ENCODE measurements at regions not wholly inside any gene's neighbourhood (a gene's known extent, or its start where the extent isn't known, plus 50 kb on each side); places are given as distances from the start of the nearest gene placed in this dataset.

GRCh38 chr2:214671319-214671885 lies 138.1 kb downstream of the BARD1 start:
- in situ Hi-C loops (cut with MboI; ENCODE audit: low sequenced_read_pairs) (no loop called here), dilution Hi-C loops (cut with HindIII; ENCODE audit: low sequenced_read_pairs, unreplicated experiment) (no loop called here), intact Hi-C loops (cut with micrococcal nuclease) (no loop called here)
- Histone ChIP-seq H2BK120ac (ENCODE audit: low read depth, low read length) (no peak overlapping the region), H3K27me3 (ENCODE audit: control insufficient read depth, insufficient read depth, low read length) (no peaks in the 10 kb centered on the region), H3K27ac (ENCODE audit: insufficient read depth, low read length) (no peak overlapping the region), H4K5ac (ENCODE audit: low read depth, low read length) (no peak overlapping the region), H2BK5ac (ENCODE audit: low read depth, low read length, poor library complexity, severe bottlenecking) (no peak overlapping the region), H3K4me3 (ENCODE audit: insufficient read depth, low read depth, low read length) (no peak overlapping the region), H2AFZ (replicated peaks; ENCODE audit: low read length, poor library complexity) (no peak overlapping the region), H3K36me3 (ENCODE audit: control insufficient read depth, insufficient read depth, low read length) (no peaks in the 10 kb centered on the region), H3K9me3 (ENCODE audit: control insufficient read depth, insufficient read depth, low read length) (peaks cover 2% of the 10 kb centered on the region; the same call in 1 of the 2 replicates), H3K9ac (ENCODE audit: low read depth, low read length) (no peak overlapping the region), H3K23ac (ENCODE audit: low read depth, low read length) (no peak overlapping the region), H3K14ac (replicated peaks; ENCODE audit: low read depth, low read length) (no peak overlapping the region), H2BK15ac (ENCODE audit: low read depth, low read length) (no peak overlapping the region), H4K91ac (ENCODE audit: insufficient read depth, low read depth, low read length) (no peak overlapping the region), H4K8ac (ENCODE audit: low read depth in 2 of 2, low read length in 2 of 2) (no peak overlapping the region), H2AK9ac (replicated peaks; ENCODE audit: low read depth, low read length, poor library complexity) (no peak overlapping the region), H3K79me1 (ENCODE audit: low read depth in 1 of 2, low read length in 2 of 2) (no peaks in the 10 kb centered on the region), H2BK20ac (ENCODE audit: low read depth, low read length) (no peak overlapping the region), H3K4me2 (ENCODE audit: low read depth, low read length) (no peak overlapping the region), H4K20me1 (ENCODE audit: insufficient read depth, low read length) (no peaks in the 10 kb centered on the region), H3K56ac (ENCODE audit: extremely low read depth, insufficient read depth, low read length) (no peak overlapping the region), H2AK5ac (ENCODE audit: low read depth, low read length) (no peak overlapping the region), H3K18ac (ENCODE audit: low read depth, low read length) (no peak overlapping the region), H3K4me1 (ENCODE audit: control insufficient read depth, insufficient read depth, low read length) (no peaks in the 10 kb centered on the region), H3K4ac (ENCODE audit: low read depth, low read length) (no peak overlapping the region), H3K9me1 (ENCODE audit: insufficient read depth, low read length) (no peaks in the 10 kb centered on the region)
- ChIA-PET CTCF (no interaction called here), POLR2A (ENCODE audit: unreplicated experiment) (no interaction called here)
- DNase-seq (no peak), ATAC-seq (ENCODE audit: low read depth) (no peak)
- no CpG with 5 or more reads among the region's 3 CpGs for WGBS, 2 experiments (ENCODE audit: extremely low coverage in 2 of 2, insufficient read length in 1 of 2)
- no peak for TF ChIP-seq RAD21 (IDR thresholded peaks at IDR 0.05; ENCODE audit: low read length)
- TF ChIP-seq NFE2L2 (IDR thresholded peaks at IDR 0.05; ENCODE audit: low read depth, low read length), result no peak
- no peak for TF ChIP-seq RCOR1 (IDR thresholded peaks at IDR 0.05; ENCODE audit: insufficient replicate concordance, low read length)
- TF ChIP-seq POLR2A (IDR thresholded peaks at IDR 0.05; ENCODE audit: low read depth, low read length), result no peak
- no peak for TF ChIP-seq RFX5 (IDR thresholded peaks at IDR 0.05; ENCODE audit: low read depth, low read length)
- TF ChIP-seq SMC3 (IDR thresholded peaks at IDR 0.05; ENCODE audit: low read depth, low read length), result no peak
- TF ChIP-seq CEBPB (IDR thresholded peaks at IDR 0.05; ENCODE audit: low read depth, low read length), result no peak
- no peak for TF ChIP-seq CHD1 (IDR thresholded peaks at IDR 0.05; ENCODE audit: low read depth, low read length)
- TF ChIP-seq FOS (IDR thresholded peaks at IDR 0.05; ENCODE audit: low read depth, low read length), result no peak
- TF ChIP-seq USF2 (IDR thresholded peaks at IDR 0.05; ENCODE audit: low read depth, low read length), result no peak
- no peak for TF ChIP-seq MAZ (IDR thresholded peaks at IDR 0.05; ENCODE audit: borderline replicate concordance, low read depth, low read length)
- TF ChIP-seq ELK1 (IDR thresholded peaks at IDR 0.05; ENCODE audit: borderline replicate concordance, low read depth, low read length), result no peak
- no peak for TF ChIP-seq MXI1 (IDR thresholded peaks at IDR 0.05; ENCODE audit: borderline replicate concordance, low read depth, low read length)
- no peak for TF ChIP-seq CTCF (conservative IDR thresholded peaks at IDR 0.05; ENCODE audit: low read depth, low read length)
- no peak for TF ChIP-seq BHLHE40 (IDR thresholded peaks at IDR 0.05; ENCODE audit: low read depth, low read length)
- no peak for TF ChIP-seq MAFK (IDR thresholded peaks at IDR 0.05; ENCODE audit: low read depth, low read length)
- BruUV-seq (replicated peaks), result no TSS peak

Measured in IMR-90 (cell line).